ENCODE measurements at regions not wholly inside any gene's neighbourhood (a gene's known extent, or its start where the extent isn't known, plus 50 kb on each side); places are given as distances from the start of the nearest gene placed in this dataset.

DNA sequence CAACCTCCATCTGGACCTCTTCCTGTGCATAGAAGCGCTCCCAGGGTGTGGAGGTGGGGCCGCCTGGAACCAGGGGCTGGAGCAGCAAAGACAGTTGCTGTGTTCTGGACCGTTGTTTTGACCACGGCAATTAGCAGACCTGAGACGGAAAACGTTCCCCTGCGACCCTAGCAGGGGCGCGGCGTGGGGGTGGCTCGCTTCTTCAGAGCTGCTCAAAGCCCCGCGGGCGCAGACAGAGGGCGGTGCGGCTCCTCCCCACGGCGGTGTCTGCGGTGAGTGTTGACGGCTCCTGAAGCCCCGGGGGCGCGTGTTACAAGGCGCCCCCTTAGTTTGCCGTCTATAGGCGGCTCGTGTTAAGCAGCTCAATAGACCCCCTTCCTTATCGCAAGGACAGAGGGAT is 79.2 kb downstream of the TRIML1 start:
- intact Hi-C loops (cut with DNase I): no loop called here
- Histone ChIP-seq H3K27ac (no peak overlapping the region), H3K27me3 (no peaks in the 10 kb centered on the region), H3K36me3 (no peaks in the 10 kb centered on the region), H3K9me3 (no peaks in the 10 kb centered on the region), H3K4me3 (replicated peaks in 1 of 3) (no peak overlapping the region), H3K4me1 (no peaks in the 10 kb centered on the region)
- TF ChIP-seq POLR2A (IDR thresholded peaks at IDR 0.05): no peak
- no peak for TF ChIP-seq CTCF (IDR thresholded peaks at IDR 0.05)
- DNase-seq: no peak
- 54 to 90% methylated on average over 28 of the region's 28 CpGs for WGBS, 2 donors

DNA sequence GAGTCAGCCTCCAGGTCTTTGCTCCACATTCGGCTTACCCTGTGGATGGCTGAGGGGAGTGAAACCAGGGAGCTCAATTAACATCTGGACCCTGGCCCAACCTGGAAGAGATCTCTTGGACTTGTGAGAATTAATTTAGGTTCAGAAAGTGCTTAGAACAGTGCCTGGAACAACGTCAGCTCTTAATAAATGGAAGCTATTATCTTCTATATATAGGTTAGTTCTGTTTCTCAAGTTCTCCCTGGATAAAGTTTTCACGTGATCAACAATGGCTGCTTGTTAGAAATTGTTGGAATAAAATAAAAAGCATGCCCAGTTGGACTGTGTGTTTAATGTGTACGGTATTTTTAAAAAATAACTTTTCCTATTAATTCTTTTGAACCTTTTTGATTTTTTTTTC is 80.8 kb downstream of the TRIML1 start:
- Histone ChIP-seq H3K36me3 (no peaks in the 10 kb centered on the region), H3K27ac (no peak overlapping the region), H3K4me3 (replicated peaks in 1 of 3) (no peak overlapping the region), H3K4me1 (no peaks in the 10 kb centered on the region), H3K9me3 (no peaks in the 10 kb centered on the region), H3K27me3 (no peaks in the 10 kb centered on the region)
- TF ChIP-seq POLR2A (IDR thresholded peaks at IDR 0.05) (no peak), CTCF (IDR thresholded peaks at IDR 0.05) (no peak)
- no peak for DNase-seq
- intact Hi-C loops (cut with DNase I): no loop called here
- 74 to 86% methylated on average over 3 to 4 of the region's 4 CpGs for WGBS, 2 donors

DNA sequence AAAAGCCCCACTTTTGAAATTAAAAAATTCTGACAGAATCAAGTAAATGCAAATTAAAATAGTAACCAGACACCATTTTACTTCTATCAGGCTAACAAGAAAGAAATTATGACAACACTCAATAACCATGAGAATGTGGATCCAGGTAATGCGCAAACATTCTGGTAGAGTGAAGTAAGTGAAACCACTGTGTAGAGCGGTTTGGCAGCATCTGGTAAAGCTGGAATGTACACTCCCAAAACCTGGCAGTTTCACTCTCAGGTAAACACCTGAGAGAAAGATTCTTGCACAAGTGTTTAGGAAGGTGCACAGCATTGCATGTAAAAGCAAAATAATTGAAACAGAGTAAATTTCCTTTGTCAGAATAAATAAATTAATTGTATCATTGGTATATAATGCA is 81.8 kb downstream of the TRIML1 start:
- no peaks in the 10 kb centered on the region for H3K36me3 ChIP-seq
- intact Hi-C loops (cut with DNase I): no loop called here
- no peaks in the 10 kb centered on the region for H3K9me3 ChIP-seq
- no peaks in the 10 kb centered on the region for H3K27me3 ChIP-seq
- WGBS, 2 donors: 94 to 97% methylated on average over 2 of the region's 2 CpGs
- no peak overlapping the region for H3K27ac ChIP-seq
- no peak for TF ChIP-seq CTCF (IDR thresholded peaks at IDR 0.05)
- H3K4me1 ChIP-seq: no peaks in the 10 kb centered on the region
- DNase-seq: no peak
- no peak overlapping the region for H3K4me3 ChIP-seq (replicated peaks in 1 of 3)

DNA sequence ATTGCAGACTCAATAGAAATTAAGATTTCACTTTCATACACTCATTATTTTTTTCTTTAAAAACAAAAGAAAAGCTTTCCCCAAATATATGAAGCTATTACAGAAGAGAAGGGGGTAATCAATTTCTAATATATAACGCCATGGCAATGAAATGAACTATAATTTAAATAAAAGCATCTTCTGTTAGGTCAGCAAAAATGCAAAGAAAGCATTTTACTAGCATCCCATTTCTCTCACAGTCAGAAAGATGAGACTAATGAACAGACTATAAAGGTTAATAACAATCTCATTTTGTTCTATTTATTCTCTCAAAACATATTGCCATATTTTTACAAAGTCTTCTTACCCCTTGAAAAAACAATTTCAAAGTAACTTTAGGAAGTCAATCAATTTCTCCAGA is 89.0 kb downstream of the TRIML1 start:
- WGBS, 2 donors: 87 to 91% methylated on average over 1 of the region's 1 CpG
- no peak overlapping the region for H3K4me3 ChIP-seq (replicated peaks in 1 of 3)
- H3K4me1 ChIP-seq: no peaks in the 10 kb centered on the region
- no peak for TF ChIP-seq POLR2A (IDR thresholded peaks at IDR 0.05)
- no peak for TF ChIP-seq CTCF (IDR thresholded peaks at IDR 0.05)
- H3K36me3 ChIP-seq: no peaks in the 10 kb centered on the region
- DNase-seq: no peak
- no peak overlapping the region for H3K27ac ChIP-seq
- intact Hi-C loops (cut with DNase I): no loop called here
- no peaks in the 10 kb centered on the region for H3K27me3 ChIP-seq
- H3K9me3 ChIP-seq: no peaks in the 10 kb centered on the region

- no peak for DNase-seq
- no peak for TF ChIP-seq CTCF (IDR thresholded peaks at IDR 0.05)
- TF ChIP-seq POLR2A (IDR thresholded peaks at IDR 0.05): no peak
- Histone ChIP-seq H3K9me3 (no peaks in the 10 kb centered on the region), H3K36me3 (no peaks in the 10 kb centered on the region), H3K4me3 (replicated peaks in 1 of 3) (no peak overlapping the region), H3K27me3 (no peaks in the 10 kb centered on the region), H3K4me1 (no peaks in the 10 kb centered on the region), H3K27ac (no peak overlapping the region)
- WGBS, 2 donors: 90 to 91% methylated on average over 6 of the region's 6 CpGs
- intact Hi-C loops (cut with DNase I): no loop called here
These were observed 93.2 kb downstream of the TRIML1 start for GRCh38 chr4:188232428-188232827.

Data from thyroid gland (tissue), 4 donors.